GM12878 (cell line): ENCODE measurements at regions not wholly inside any gene's neighbourhood (a gene's known extent, or its start where the extent isn't known, plus 50 kb on each side); places are given as distances from the start of the nearest gene placed in this dataset.

Source experiments
- ATAC-seq: fragments of 200-7000 bp; cut with Tn5 transposase; 3 replicates; pipeline ENCODE4 v1.9.1; 2020; ENCODE audit warnings: mild to moderate bottlenecking, moderate library complexity
- BruUV-seq: library from RNA; stranded (reverse); fragments of 400-500 nt; replicated peaks from 2 replicates; lab custom pipeline; 2021; lab: Mats Ljungman, UMichigan
- CTCF ChIA-PET: fragments of 300-600 bp; sonication (Branson Sonifier 250); formaldehyde crosslinking; extraction: SDS; loops from one replicate; lab custom pipeline; 2021; ENCODE audit warnings: inconsistent platforms; lab: Yijun Ruan, JAX
- POLR2A ChIA-PET: fragments of 350-600 bp; formaldehyde crosslinking; extraction: SDS; loops from one replicate; lab custom pipeline; 2021; ENCODE audit warnings: inconsistent platforms; lab: Charles Lee
- RAD21 ChIA-PET: fragments of 300-600 bp; sonication (Branson Sonifier 250); formaldehyde crosslinking; loops from one replicate; lab custom pipeline; 2023; ENCODE audit warnings: antibody characterized with exemption; ENCODE audit not compliant: unreplicated experiment; lab: Charles Lee
- SMC1A ChIA-PET: fragments of 300-600 bp; sonication (Branson Sonifier 250); formaldehyde crosslinking; loops from one replicate; lab custom pipeline; 2023; ENCODE audit not compliant: unreplicated experiment, uncharacterized antibody; lab: Charles Lee
- DNase-seq: peaks from one replicate; pipeline ENCODE4 v3.0.0-alpha.2; 2011; ENCODE audit warnings: low read depth, low spot score
- FAIRE-seq: peaks from 3 replicates; lab custom pipeline; 2011; peaks lifted over from hg19 to GRCh38; lab: Jason Lieb, UNC
- H2AFZ ChIP-seq: 2 replicates; pipeline ENCODE4 v1.6.0; 2011; ENCODE audit warnings: low read depth, low read length, control low read depth; ENCODE audit not compliant: control insufficient read depth
- H3K27ac ChIP-seq: 2 replicates; pipeline ENCODE4 v1.5.1; 2011; ENCODE audit warnings: control low read depth; ENCODE audit not compliant: control insufficient read depth, insufficient read depth
- H3K27me3 ChIP-seq, 2 experiments: replicated peaks in 1 of 2; 2 replicates each; pipeline versions ENCODE4 v1.6.0 to v1.6.1; 2011; ENCODE audit warnings: low read length in 1 of 2; ENCODE audit not compliant: control insufficient read depth in 2 of 2, insufficient read depth in 2 of 2
- H3K36me3 ChIP-seq, 2 experiments: 2 replicates each; pipeline ENCODE4 v1.5.1; 2011; ENCODE audit warnings: low read length in 1 of 2; ENCODE audit not compliant: control insufficient read depth in 2 of 2, insufficient read depth in 2 of 2
- H3K4me1 ChIP-seq: 2 replicates; pipeline ENCODE4 v1.6.1; 2011; ENCODE audit warnings: mild to moderate bottlenecking, low read length, moderate library complexity, mixed read lengths; ENCODE audit not compliant: control insufficient read depth, insufficient read depth
- H3K4me2 ChIP-seq: 2 replicates; pipeline ENCODE4 v1.6.0; 2011; ENCODE audit warnings: control low read depth; ENCODE audit not compliant: control insufficient read depth, insufficient read depth
- H3K4me3 ChIP-seq: fragments of 200-600 bp; sonication (generic); 2 replicates; pipeline ENCODE4 v1.5.1; 2016
- H3K79me2 ChIP-seq: 2 replicates; pipeline ENCODE4 v1.6.0; 2011; ENCODE audit warnings: low read length; ENCODE audit not compliant: control insufficient read depth, insufficient read depth
- H3K9ac ChIP-seq: 2 replicates; pipeline ENCODE4 v1.8.0; 2011; ENCODE audit warnings: low read length, control low read depth, mixed read lengths; ENCODE audit not compliant: control insufficient read depth, insufficient read depth
- H3K9me3 ChIP-seq: replicated peaks from 3 replicates; pipeline ENCODE4 v1.5.1; 2011; ENCODE audit warnings: mild to moderate bottlenecking, low read length; ENCODE audit not compliant: control insufficient read depth, insufficient read depth
- H4K20me1 ChIP-seq: 2 replicates; pipeline ENCODE4 v1.6.0; 2011; ENCODE audit not compliant: control insufficient read depth, insufficient read depth
- BHLHE40 ChIP-seq, 2 experiments: fragments of 450-650 bp in 1 of 2; IDR thresholded peaks; 2 replicates each; pipeline ENCODE4 v1.6.1; 2011 to 2017; ENCODE audit warnings: low read depth in 2 of 2, borderline replicate concordance in 1 of 2, improper control_type of control experiment in 1 of 2, low read length in 1 of 2, mild to moderate bottlenecking in 1 of 2
- CHD1 ChIP-seq: IDR thresholded peaks from 2 replicates; pipeline ENCODE4 v1.6.1; 2012; ENCODE audit warnings: low read depth, low read length, improper control_type of control experiment
- CHD4 ChIP-seq: fragments of 200-600 bp; sonication (generic); IDR thresholded peaks from 2 replicates; pipeline ENCODE4 v1.6.1; 2016; ENCODE audit warnings: mild to moderate bottlenecking
- EGR1 ChIP-seq, 2 experiments: IDR thresholded peaks; 1 replicate in 1 of 2; 2 replicates in 1 of 2; pipeline ENCODE4 v1.6.1; 2011 to 2012; ENCODE audit warnings: low read depth in 2 of 2, low read length in 2 of 2, borderline replicate concordance in 1 of 2, mild to moderate bottlenecking in 1 of 2, moderate library complexity in 1 of 2
- ESRRA ChIP-seq: IDR thresholded peaks from 2 replicates; pipeline ENCODE4 v1.6.1; 2012; ENCODE audit warnings: mild to moderate bottlenecking, low read length, improper control_type of control experiment
- FOS ChIP-seq: IDR thresholded peaks from 3 replicates; pipeline ENCODE4 v1.6.1; 2011; ENCODE audit warnings: borderline replicate concordance; ENCODE audit not compliant: insufficient read length; ENCODE audit errors: extremely low read depth
- GABPA ChIP-seq: IDR thresholded peaks from 2 replicates; pipeline ENCODE4 v1.6.1; 2014; ENCODE audit warnings: antibody characterized with exemption, low read depth, mild to moderate bottlenecking, inconsistent platforms
- HDGF ChIP-seq: fragments of 450-650 bp; IDR thresholded peaks from 2 replicates; pipeline ENCODE4 v1.6.1; 2016; ENCODE audit warnings: antibody characterized with exemption
- JUNB ChIP-seq: IDR thresholded peaks from 2 replicates; pipeline ENCODE4 v1.6.1; 2016; ENCODE audit warnings: antibody characterized with exemption, mild to moderate bottlenecking
- NBN ChIP-seq: fragments of 450-650 bp; IDR thresholded peaks from 2 replicates; pipeline ENCODE4 v1.6.1; 2016
- NR2F1 ChIP-seq: fragments of 450-650 bp; conservative IDR thresholded peaks from 2 replicates; pipeline ENCODE4 v1.6.1; 2017; ENCODE audit warnings: mild to moderate bottlenecking
- NRF1 ChIP-seq: conservative IDR thresholded peaks from 2 replicates; pipeline ENCODE4 v1.6.1; 2011; ENCODE audit warnings: mild to moderate bottlenecking, low read depth, low read length, improper control_type of control experiment
- PML ChIP-seq: IDR thresholded peaks from 2 replicates; pipeline ENCODE4 v1.6.1; 2012; ENCODE audit warnings: low read length, inconsistent platforms
- RAD51 ChIP-seq: fragments of 450-650 bp; IDR thresholded peaks from 2 replicates; pipeline ENCODE4 v1.6.1; 2016; ENCODE audit warnings: moderate library complexity, mild to moderate bottlenecking, inconsistent platforms
- RB1 ChIP-seq: fragments of 450-650 bp; formaldehyde crosslinking; IDR thresholded peaks from 2 replicates; pipeline ENCODE4 v1.6.1; 2017; ENCODE audit warnings: mild to moderate bottlenecking, borderline replicate concordance
- RBBP5 ChIP-seq: fragments of 200-600 bp; sonication (generic); conservative IDR thresholded peaks from 2 replicates; pipeline ENCODE4 v1.6.1; 2016
- RUNX3 ChIP-seq: IDR thresholded peaks from 2 replicates; pipeline ENCODE4 v1.6.1; 2012; ENCODE audit warnings: low read length, inconsistent platforms
- TARDBP ChIP-seq: IDR thresholded peaks from 2 replicates; pipeline ENCODE4 v1.6.1; 2016; ENCODE audit warnings: borderline replicate concordance
- TCF12 ChIP-seq: IDR thresholded peaks from 2 replicates; pipeline ENCODE4 v1.6.1; 2011; ENCODE audit warnings: low read depth, mild to moderate bottlenecking, low read length
- TCF3 ChIP-seq: IDR thresholded peaks from 2 replicates; pipeline ENCODE4 v1.6.1; 2012; ENCODE audit warnings: low read depth, mild to moderate bottlenecking, low read length, borderline replicate concordance; ENCODE audit not compliant: insufficient read depth
- WGBS: methylation state at CpG from one replicate; pipeline ENCODE4 v1.1.6; 2016; ENCODE audit warnings: low lambda C conversion rate; ENCODE audit not compliant: insufficient replicate concordance, insufficient coverage; ENCODE audit errors: missing lambda C conversion rate; 5-methylcytosine and 5-hydroxymethylcytosine counted together
- in situ Hi-C: fragments of 300-500 bp; cut with MboI; formaldehyde crosslinking; loops from 9 replicates; pipeline ENCODE4 v1.14.3; 2018; ENCODE audit warnings: mixed read lengths
- intact Hi-C: fragments of 100-400 bp; cut with micrococcal nuclease; formaldehyde crosslinking; loops from one replicate; pipeline ENCODE4 v1.14.2; 2022; ENCODE audit not compliant: unreplicated experiment
- TF ChIP-seq, protein P1 (sequence below): IDR thresholded peaks from 2 replicates; pipeline ENCODE4 v1.6.1; 2012; ENCODE audit warnings: mild to moderate bottlenecking, low read depth, low read length
- TF ChIP-seq, protein P2 (sequence below): IDR thresholded peaks from 2 replicates; pipeline ENCODE4 v1.6.1; 2011; ENCODE audit warnings: mild to moderate bottlenecking, low read depth, low read length, moderate library complexity; ENCODE audit not compliant: insufficient replicate concordance

DNA sequence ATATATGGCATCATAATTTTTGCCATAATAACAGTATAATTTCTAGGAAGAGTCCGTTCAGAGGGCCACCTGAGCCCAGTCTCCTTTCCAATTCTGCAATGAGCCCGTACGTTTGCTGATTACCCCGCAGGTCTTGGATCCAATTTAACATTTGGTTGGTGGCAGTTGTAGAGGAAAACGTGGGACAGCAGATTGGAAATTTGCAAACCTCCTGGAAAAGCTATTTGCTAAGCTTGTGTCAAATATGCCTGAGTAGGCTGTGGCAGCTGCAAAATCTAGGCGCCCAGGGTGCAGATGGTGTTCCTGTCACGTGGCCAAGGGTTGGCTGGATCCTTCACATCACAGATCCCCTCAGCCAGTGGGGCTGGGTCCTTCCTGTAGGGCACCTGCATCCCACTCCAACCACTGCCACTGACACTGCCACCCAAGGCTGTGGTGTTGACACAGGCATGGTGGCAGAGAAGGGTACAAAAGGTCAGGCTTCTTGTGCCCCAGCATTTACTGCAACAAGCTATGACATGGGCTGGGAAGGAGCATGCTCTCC lies 174.8 kb upstream of the SYT6 start:
- no peaks in the 10 kb centered on the region; the same call in 1 of the 2 replicates for H3K4me1 ChIP-seq
- no peak for FAIRE-seq
- RAD21 ChIA-PET = no interaction called here

DNA sequence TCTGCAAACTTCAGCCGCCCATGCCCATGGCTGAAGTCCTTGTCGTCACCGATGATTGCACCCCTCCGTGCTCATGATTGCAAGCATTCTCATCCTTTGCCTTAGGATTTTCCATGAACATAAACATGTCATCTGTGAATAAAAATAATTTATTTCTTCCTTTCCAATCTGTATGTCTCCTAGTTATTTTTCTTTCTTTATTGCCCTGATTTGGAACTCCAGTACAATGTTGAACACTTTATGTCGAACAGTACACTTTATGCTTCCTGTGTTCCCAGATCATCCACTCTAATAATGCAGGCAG lies 170.9 kb upstream of the SYT6 start:
- H3K79me2 ChIP-seq = no peaks in the 10 kb centered on the region
- H3K9ac ChIP-seq = no peak overlapping the region
- ChIA-PET SMC1A (no interaction called here), RAD21 (no interaction called here), POLR2A (no interaction called here), CTCF (interaction anchor here (1.2 kb wide), 1 partner anchor 42 kb away, joined by 4 read pairs; no protein-coding TSS in a partner anchor)
- no peak overlapping the region for H2AFZ ChIP-seq
- H4K20me1 ChIP-seq = no peaks in the 10 kb centered on the region
- no peaks in the 10 kb centered on the region for H3K36me3 ChIP-seq
- FAIRE-seq (no peak), ATAC-seq (no peak), DNase-seq (no peak)
- H3K27ac ChIP-seq = no peak overlapping the region
- no TSS peak for BruUV-seq
- 51% methylated on average over 5 of the region's 5 CpGs for WGBS
- intact Hi-C loops (no loop called here), in situ Hi-C loops (no loop called here)
- no peak overlapping the region for H3K4me2 ChIP-seq
- no peaks in the 10 kb centered on the region for H3K9me3 ChIP-seq
- no peaks in the 10 kb centered on the region for H3K27me3 ChIP-seq
- H3K4me1 ChIP-seq = no peaks in the 10 kb centered on the region
- H3K4me3 ChIP-seq = no peak overlapping the region
- TF ChIP-seq TARDBP (no peak), NBN (no peak), TCF12 (no peak), JUNB (no peak), FOS (no peak), GABPA (no peak), RUNX3 (no peak), RAD51 (no peak), RBBP5 (no peak), CHD4 (no peak), RB1 (no peak)
- TF ChIP-seq, protein P1, sequence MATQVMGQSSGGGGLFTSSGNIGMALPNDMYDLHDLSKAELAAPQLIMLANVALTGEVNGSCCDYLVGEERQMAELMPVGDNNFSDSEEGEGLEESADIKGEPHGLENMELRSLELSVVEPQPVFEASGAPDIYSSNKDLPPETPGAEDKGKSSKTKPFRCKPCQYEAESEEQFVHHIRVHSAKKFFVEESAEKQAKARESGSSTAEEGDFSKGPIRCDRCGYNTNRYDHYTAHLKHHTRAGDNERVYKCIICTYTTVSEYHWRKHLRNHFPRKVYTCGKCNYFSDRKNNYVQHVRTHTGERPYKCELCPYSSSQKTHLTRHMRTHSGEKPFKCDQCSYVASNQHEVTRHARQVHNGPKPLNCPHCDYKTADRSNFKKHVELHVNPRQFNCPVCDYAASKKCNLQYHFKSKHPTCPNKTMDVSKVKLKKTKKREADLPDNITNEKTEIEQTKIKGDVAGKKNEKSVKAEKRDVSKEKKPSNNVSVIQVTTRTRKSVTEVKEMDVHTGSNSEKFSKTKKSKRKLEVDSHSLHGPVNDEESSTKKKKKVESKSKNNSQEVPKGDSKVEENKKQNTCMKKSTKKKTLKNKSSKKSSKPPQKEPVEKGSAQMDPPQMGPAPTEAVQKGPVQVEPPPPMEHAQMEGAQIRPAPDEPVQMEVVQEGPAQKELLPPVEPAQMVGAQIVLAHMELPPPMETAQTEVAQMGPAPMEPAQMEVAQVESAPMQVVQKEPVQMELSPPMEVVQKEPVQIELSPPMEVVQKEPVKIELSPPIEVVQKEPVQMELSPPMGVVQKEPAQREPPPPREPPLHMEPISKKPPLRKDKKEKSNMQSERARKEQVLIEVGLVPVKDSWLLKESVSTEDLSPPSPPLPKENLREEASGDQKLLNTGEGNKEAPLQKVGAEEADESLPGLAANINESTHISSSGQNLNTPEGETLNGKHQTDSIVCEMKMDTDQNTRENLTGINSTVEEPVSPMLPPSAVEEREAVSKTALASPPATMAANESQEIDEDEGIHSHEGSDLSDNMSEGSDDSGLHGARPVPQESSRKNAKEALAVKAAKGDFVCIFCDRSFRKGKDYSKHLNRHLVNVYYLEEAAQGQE = no peak
- TF ChIP-seq, protein P2, sequence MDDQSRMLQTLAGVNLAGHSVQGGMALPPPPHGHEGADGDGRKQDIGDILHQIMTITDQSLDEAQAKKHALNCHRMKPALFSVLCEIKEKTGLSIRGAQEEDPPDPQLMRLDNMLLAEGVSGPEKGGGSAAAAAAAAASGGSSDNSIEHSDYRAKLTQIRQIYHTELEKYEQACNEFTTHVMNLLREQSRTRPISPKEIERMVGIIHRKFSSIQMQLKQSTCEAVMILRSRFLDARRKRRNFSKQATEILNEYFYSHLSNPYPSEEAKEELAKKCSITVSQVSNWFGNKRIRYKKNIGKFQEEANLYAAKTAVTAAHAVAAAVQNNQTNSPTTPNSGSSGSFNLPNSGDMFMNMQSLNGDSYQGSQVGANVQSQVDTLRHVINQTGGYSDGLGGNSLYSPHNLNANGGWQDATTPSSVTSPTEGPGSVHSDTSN = no peak

More for the DNA sequence above, 174.8 kb upstream of the SYT6 start:
- Histone ChIP-seq H3K4me2 (no peak overlapping the region), H3K36me3 (no peaks in the 10 kb centered on the region), H3K9ac (no peak overlapping the region), H3K27ac (no peak overlapping the region), H3K27me3 (no peaks in the 10 kb centered on the region), H3K4me3 (no peak overlapping the region), H3K79me2 (no peaks in the 10 kb centered on the region), H2AFZ (no peak overlapping the region), H4K20me1 (no peaks in the 10 kb centered on the region), H3K9me3 (no peaks in the 10 kb centered on the region)
- POLR2A ChIA-PET = no interaction called here
- ATAC-seq = no peak
- no TSS peak for BruUV-seq
- in situ Hi-C loops (no loop called here), intact Hi-C loops (no loop called here)
- SMC1A ChIA-PET = interaction anchor here (0.8 to 1.2 kb wide), 2 partner anchors 10 to 46 kb away, joined by 3 read pairs; no protein-coding TSS in a partner anchor
- CTCF ChIA-PET = no interaction called here
- 42% methylated on average over 7 of the region's 7 CpGs for WGBS
- no peak for TF ChIP-seq NR2F1
- no peak for TF ChIP-seq CHD1
- TF ChIP-seq TCF3 = no peak
- no peak for TF ChIP-seq HDGF
- TF ChIP-seq ESRRA = no peak
- TF ChIP-seq NRF1 = no peak
- no peak for TF ChIP-seq EGR1 (IDR thresholded peaks at IDR 0.05; ENCODE audit: borderline replicate concordance in 1 of 2, low read depth in 2 of 2, low read length in 2 of 2)
- TF ChIP-seq PML = no peak
- TF ChIP-seq BHLHE40 (IDR thresholded peaks at IDR 0.05; ENCODE audit: borderline replicate concordance in 1 of 2, low read depth in 2 of 2, low read length in 1 of 2) = no peak
- no peak for DNase-seq
